Loucy (cell line): ENCODE measurements at regions not wholly inside any gene's neighbourhood (a gene's known extent, or its start where the extent isn't known, plus 50 kb on each side); places are given as distances from the start of the nearest gene placed in this dataset.

ENCODE experiments used
- H2AFZ ChIP-seq: fragments of 200-600 bp; sonication (generic); 2 replicates; pipeline ENCODE4 v1.6.0; 2016; ENCODE audit warnings: antibody characterized with exemption, mild to moderate bottlenecking, low read length, moderate library complexity
- H3F3A ChIP-seq: fragments of 200-600 bp; 2 replicates; pipeline ENCODE4 v1.6.0; 2016; ENCODE audit warnings: antibody characterized with exemption, low read depth, mild to moderate bottlenecking
- H3K27me3 ChIP-seq: fragments of 200-600 bp; sonication (generic); 2 replicates; pipeline ENCODE4 v1.6.1; 2014; ENCODE audit warnings: low read length, mild to moderate bottlenecking; ENCODE audit not compliant: insufficient read depth, poor library complexity, severe bottlenecking
- H3K36me3 ChIP-seq: fragments of 200-600 bp; sonication (generic); 2 replicates; pipeline ENCODE4 v1.6.1; 2016; ENCODE audit warnings: low read length; ENCODE audit not compliant: insufficient read depth
- H3K4me1 ChIP-seq: fragments of 200-600 bp; sonication (generic); 2 replicates; pipeline ENCODE4 v1.5.1; 2014; ENCODE audit warnings: low read length, mild to moderate bottlenecking; ENCODE audit not compliant: insufficient read depth, poor library complexity, severe bottlenecking
- H3K4me2 ChIP-seq: fragments of 200-600 bp; sonication (generic); 2 replicates; pipeline ENCODE4 v1.6.0; 2014; ENCODE audit warnings: antibody characterized with exemption, low read length, low read depth, mild to moderate bottlenecking; ENCODE audit not compliant: poor library complexity, severe bottlenecking
- H3K4me3 ChIP-seq: fragments of 200-600 bp; sonication (generic); 2 replicates; pipeline ENCODE4 v1.5.1; 2014; ENCODE audit warnings: low read length, mild to moderate bottlenecking, mixed read lengths; ENCODE audit not compliant: poor library complexity, severe bottlenecking
- H3K79me2 ChIP-seq: fragments of 200-600 bp; sonication (generic); 2 replicates; pipeline ENCODE4 v1.6.1; 2014; ENCODE audit warnings: low read length; ENCODE audit not compliant: insufficient read depth
- H3K9ac ChIP-seq: fragments of 200-600 bp; sonication (generic); 2 replicates; pipeline ENCODE4 v1.6.0; 2014; ENCODE audit warnings: mild to moderate bottlenecking, low read depth, low read length, moderate library complexity; ENCODE audit not compliant: poor library complexity, severe bottlenecking
- H3K9me2 ChIP-seq: fragments of 200-600 bp; sonication (generic); replicated peaks from 2 replicates; pipeline ENCODE4 v1.6.1; 2016; ENCODE audit warnings: low read depth, low read length, mixed read lengths
- H3K9me3 ChIP-seq: fragments of 200-600 bp; sonication (generic); 2 replicates; pipeline ENCODE4 v1.6.1; 2014; ENCODE audit warnings: mild to moderate bottlenecking, antibody characterized with exemption, low read length, low read depth; ENCODE audit not compliant: insufficient read depth
- H4K20me1 ChIP-seq: fragments of 200-600 bp; sonication (generic); 2 replicates; pipeline ENCODE4 v1.6.0; 2014; ENCODE audit warnings: antibody characterized with exemption, low read length, mild to moderate bottlenecking; ENCODE audit not compliant: insufficient read depth, poor library complexity, severe bottlenecking
- EZH2phosphoT487 ChIP-seq: fragments of 200-600 bp; IDR thresholded peaks from 2 replicates; pipeline ENCODE4 v1.6.1; 2018; ENCODE audit warnings: antibody characterized with exemption, mild to moderate bottlenecking, moderate library complexity, borderline replicate concordance
- TF ChIP-seq, protein P1 (sequence below): fragments of 200-600 bp; sonication (generic); conservative IDR thresholded peaks from 2 replicates; pipeline ENCODE4 v1.5.1; 2014; ENCODE audit warnings: mild to moderate bottlenecking, antibody characterized with exemption, low read length

DNA sequence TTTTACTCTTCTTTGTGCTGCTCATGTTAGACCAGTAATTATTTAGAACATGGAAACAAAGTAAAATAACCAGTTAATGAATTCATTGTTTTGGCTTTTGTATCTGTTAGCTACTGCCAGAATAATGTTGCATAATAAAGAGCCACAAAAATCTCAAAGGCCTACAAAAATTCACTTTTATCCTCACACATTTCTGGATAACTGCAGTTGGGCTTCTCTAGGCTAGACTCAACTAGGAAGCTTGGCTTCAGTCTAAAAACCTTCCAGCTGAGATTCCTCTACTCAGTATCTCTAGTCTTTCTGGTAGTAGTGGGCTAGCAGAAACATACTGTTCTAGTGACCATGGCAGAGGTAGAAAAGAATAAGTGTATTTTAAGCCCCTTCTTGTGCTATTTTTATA is 73.0 kb downstream of the FAT4 start:
- Histone ChIP-seq H2AFZ (no peak overlapping the region), H3K36me3 (no peaks in the 10 kb centered on the region), H3K9me3 (peaks cover 2% of the 10 kb centered on the region; the same call in 1 of the 2 replicates), H4K20me1 (no peaks in the 10 kb centered on the region), H3F3A (no peaks in the 10 kb centered on the region), H3K4me2 (no peak overlapping the region), H3K27me3 (no peaks in the 10 kb centered on the region), H3K4me1 (no peaks in the 10 kb centered on the region), H3K4me3 (no peak overlapping the region), H3K9me2 (no peaks in the 10 kb centered on the region), H3K79me2 (no peaks in the 10 kb centered on the region), H3K9ac (no peak overlapping the region)
- TF ChIP-seq, protein P1, sequence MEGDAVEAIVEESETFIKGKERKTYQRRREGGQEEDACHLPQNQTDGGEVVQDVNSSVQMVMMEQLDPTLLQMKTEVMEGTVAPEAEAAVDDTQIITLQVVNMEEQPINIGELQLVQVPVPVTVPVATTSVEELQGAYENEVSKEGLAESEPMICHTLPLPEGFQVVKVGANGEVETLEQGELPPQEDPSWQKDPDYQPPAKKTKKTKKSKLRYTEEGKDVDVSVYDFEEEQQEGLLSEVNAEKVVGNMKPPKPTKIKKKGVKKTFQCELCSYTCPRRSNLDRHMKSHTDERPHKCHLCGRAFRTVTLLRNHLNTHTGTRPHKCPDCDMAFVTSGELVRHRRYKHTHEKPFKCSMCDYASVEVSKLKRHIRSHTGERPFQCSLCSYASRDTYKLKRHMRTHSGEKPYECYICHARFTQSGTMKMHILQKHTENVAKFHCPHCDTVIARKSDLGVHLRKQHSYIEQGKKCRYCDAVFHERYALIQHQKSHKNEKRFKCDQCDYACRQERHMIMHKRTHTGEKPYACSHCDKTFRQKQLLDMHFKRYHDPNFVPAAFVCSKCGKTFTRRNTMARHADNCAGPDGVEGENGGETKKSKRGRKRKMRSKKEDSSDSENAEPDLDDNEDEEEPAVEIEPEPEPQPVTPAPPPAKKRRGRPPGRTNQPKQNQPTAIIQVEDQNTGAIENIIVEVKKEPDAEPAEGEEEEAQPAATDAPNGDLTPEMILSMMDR: no peak
- TF ChIP-seq EZH2phosphoT487: no peak

DNA sequence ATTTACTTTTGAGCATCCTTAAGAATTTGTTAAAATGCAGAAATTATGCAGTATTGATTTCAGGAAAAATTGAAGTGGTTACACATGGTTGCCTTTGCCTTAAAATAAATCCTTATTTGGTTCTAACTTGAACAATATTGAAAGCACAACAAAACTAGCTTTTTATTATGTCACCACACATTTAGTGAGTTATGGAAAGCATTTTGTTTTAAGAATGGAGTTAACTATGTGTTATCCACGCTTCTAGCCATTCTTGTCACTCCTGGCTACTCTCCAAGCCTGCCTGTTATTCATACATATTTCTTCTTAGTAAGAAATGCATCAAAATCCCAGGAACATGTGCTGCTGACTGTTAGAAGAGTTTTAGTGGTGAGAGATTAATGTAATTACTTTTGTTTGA is 73.9 kb downstream of the FAT4 start:
- Histone ChIP-seq H3K4me1 (no peaks in the 10 kb centered on the region), H3K9me2 (no peaks in the 10 kb centered on the region), H3K79me2 (no peaks in the 10 kb centered on the region), H3F3A (no peaks in the 10 kb centered on the region), H3K9me3 (peaks cover 2% of the 10 kb centered on the region; the same call in 1 of the 2 replicates), H4K20me1 (no peaks in the 10 kb centered on the region), H2AFZ (no peak overlapping the region), H3K27me3 (no peaks in the 10 kb centered on the region), H3K4me3 (no peak overlapping the region), H3K4me2 (no peak overlapping the region), H3K36me3 (no peaks in the 10 kb centered on the region), H3K9ac (no peak overlapping the region)
- TF ChIP-seq, protein P1: no peak
- TF ChIP-seq EZH2phosphoT487: no peak

DNA sequence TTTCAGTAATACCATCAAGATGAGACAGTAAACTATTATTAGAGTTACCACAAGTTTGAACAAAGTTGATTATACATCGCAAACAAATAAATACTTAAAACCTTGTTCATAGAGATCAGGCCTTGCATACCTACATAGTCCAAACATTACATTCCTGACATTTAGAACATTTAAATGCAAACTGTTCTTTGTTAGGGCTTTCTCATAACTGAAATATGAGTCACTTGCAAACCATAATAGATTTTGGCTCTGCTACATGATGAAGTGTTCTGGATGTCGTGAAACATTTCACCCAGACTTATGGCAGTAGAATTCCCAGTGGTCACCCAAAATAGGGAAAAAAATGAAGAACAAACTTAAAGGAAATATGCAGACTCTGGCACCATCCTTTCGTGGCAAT is 75.0 kb downstream of the FAT4 start:
- H3K9me3 ChIP-seq: peaks cover 2% of the 10 kb centered on the region; the same call in 1 of the 2 replicates
- H3F3A ChIP-seq: no peaks in the 10 kb centered on the region
- no peak overlapping the region for H3K4me3 ChIP-seq
- no peaks in the 10 kb centered on the region for H3K4me1 ChIP-seq
- H3K4me2 ChIP-seq: no peak overlapping the region
- H3K9me2 ChIP-seq: no peaks in the 10 kb centered on the region
- H3K9ac ChIP-seq: no peak overlapping the region
- H3K27me3 ChIP-seq: no peaks in the 10 kb centered on the region
- H3K36me3 ChIP-seq: no peaks in the 10 kb centered on the region
- TF ChIP-seq, protein P1: no peak
- TF ChIP-seq EZH2phosphoT487: no peak
- no peak overlapping the region for H2AFZ ChIP-seq
- no peaks in the 10 kb centered on the region for H4K20me1 ChIP-seq
- no peaks in the 10 kb centered on the region for H3K79me2 ChIP-seq
